K562 (cell line): ENCODE measurements at regions not wholly inside any gene's neighbourhood (a gene's known extent, or its start where the extent isn't known, plus 50 kb on each side); places are given as distances from the start of the nearest gene placed in this dataset.
"Not testable (repeated sequence)": the region's sequence is repeated elsewhere in the genome, so short reads cannot be mapped to it uniquely, and the experiment has no call there.

ENCODE experiments used
- ATAC-seq: fragments of 200-7000 bp; cut with Tn5 transposase; 3 replicates; pipeline ENCODE4 v1.9.1; 2020; ENCODE audit warnings: moderate library complexity
- BruUV-seq: library from RNA; stranded (reverse); fragments of 400-500 nt; replicated peaks from 2 replicates; lab custom pipeline; 2021; lab: Mats Ljungman, UMichigan
- CTCF ChIA-PET: fragments of 300-600 bp; formaldehyde crosslinking; extraction: SDS; loops from one replicate; lab custom pipeline; 2021; ENCODE audit warnings: low intra/inter-chr PET ratio; lab: Yijun Ruan, JAX
- POLR2A ChIA-PET: fragments of 300-600, 350-650 bp; sonication (Branson Sonifier 250); formaldehyde crosslinking; extraction: SDS; loops from one replicate; lab custom pipeline; 2021; ENCODE audit warnings: antibody characterized with exemption, inconsistent platforms; lab: Yijun Ruan, JAX
- DNase-seq, 4 experiments: peaks; one replicate each; pipeline versions ENCODE4 v3.0.0 to v3.0.0-alpha.2; 2011 to 2018; ENCODE audit warnings: low spot score in 3 of 4, mixed read lengths in 3 of 4; ENCODE audit errors: extremely low read depth in 1 of 4
- FAIRE-seq: peaks from 2 replicates; lab custom pipeline; 2011; peaks lifted over from hg19 to GRCh38; lab: Jason Lieb, UNC
- H2AFZ ChIP-seq: 2 replicates; pipeline ENCODE4 v1.6.0; 2011; ENCODE audit warnings: low read depth, low read length, control low read depth, inconsistent platforms
- H3K27ac ChIP-seq: fragments of 200-600 bp; 3 replicates; pipeline ENCODE4 v1.8.0; 2011; ENCODE audit warnings: low read depth, mild to moderate bottlenecking, control low read depth, inconsistent platforms, low read length, moderate library complexity, mixed read lengths; ENCODE audit errors: extremely low read depth
- H3K27me3 ChIP-seq, 2 experiments: fragments of 300-600 bp in 1 of 2; 2 replicates in 1 of 2; 3 replicates in 1 of 2; pipeline versions ENCODE4 v1.6.0 to v1.8.0; 2011; ENCODE audit warnings: inconsistent platforms in 2 of 2, low read length in 2 of 2, mild to moderate bottlenecking in 1 of 2, mixed read lengths in 1 of 2, moderate library complexity in 1 of 2; ENCODE audit not compliant: control insufficient read depth in 2 of 2, insufficient read depth in 2 of 2
- H3K36me3 ChIP-seq: fragments of 300-600 bp; 3 replicates; pipeline ENCODE4 v1.8.0; 2011; ENCODE audit warnings: mild to moderate bottlenecking, low read length, inconsistent platforms; ENCODE audit not compliant: control insufficient read depth, insufficient read depth
- H3K4me1 ChIP-seq, 2 experiments: fragments of 200-600 bp in 1 of 2; replicated peaks in 1 of 2; 2 replicates in 1 of 2; 3 replicates in 1 of 2; pipeline versions ENCODE4 v1.5.1 to v1.8.0; 2011; ENCODE audit warnings: inconsistent platforms in 2 of 2, low read length in 2 of 2, mild to moderate bottlenecking in 1 of 2, mixed read lengths in 1 of 2, moderate library complexity in 1 of 2; ENCODE audit not compliant: control insufficient read depth in 2 of 2, insufficient read depth in 2 of 2
- H3K4me2 ChIP-seq: 2 replicates; pipeline ENCODE4 v1.6.1; 2011; ENCODE audit warnings: low read length, control low read depth, inconsistent platforms, mixed read lengths; ENCODE audit not compliant: insufficient read depth
- H3K4me3 ChIP-seq: fragments of 200-600 bp; sonication (generic), shearing (Covaris generic); 2 replicates; pipeline ENCODE4 v1.5.1; 2016; ENCODE audit warnings: control low read depth, inconsistent platforms
- H3K79me2 ChIP-seq: fragments of 200-600 bp; 3 replicates; pipeline ENCODE4 v1.8.0; 2011; ENCODE audit warnings: low read length, inconsistent platforms; ENCODE audit not compliant: control insufficient read depth, insufficient read depth
- H3K9ac ChIP-seq, 2 experiments: 2 replicates each; pipeline versions ENCODE4 v1.6.0 to v1.6.1; 2011; ENCODE audit warnings: low read depth in 2 of 2, low read length in 2 of 2, control low read depth in 1 of 2, inconsistent platforms in 1 of 2, mild to moderate bottlenecking in 1 of 2, mixed read lengths in 1 of 2; ENCODE audit not compliant: insufficient read depth in 1 of 2
- H3K9me1 ChIP-seq: one replicate; pipeline ENCODE4 v1.6.0; 2011; ENCODE audit warnings: inconsistent platforms, mild to moderate bottlenecking, low read length, moderate library complexity; ENCODE audit not compliant: control insufficient read depth, insufficient read depth
- H3K9me3 ChIP-seq: replicated peaks from 2 replicates; pipeline ENCODE4 v1.5.1; 2011; ENCODE audit warnings: low read depth, low read length, inconsistent platforms; ENCODE audit not compliant: control insufficient read depth, insufficient read depth
- H4K20me1 ChIP-seq: replicated peaks from 2 replicates; pipeline ENCODE4 v1.6.1; 2011; ENCODE audit warnings: low read length, inconsistent platforms, mixed read lengths; ENCODE audit not compliant: control insufficient read depth, insufficient read depth
- C11orf30 ChIP-seq: fragments of 450-650 bp; IDR thresholded peaks from 2 replicates; pipeline ENCODE4 v1.6.1; 2016; ENCODE audit warnings: low read depth, mild to moderate bottlenecking
- ZNF316 ChIP-seq: fragments of 450-650 bp; IDR thresholded peaks from 2 replicates; pipeline ENCODE4 v1.6.1; 2016
- WGBS: fragments of 100-300 bp; shearing (Covaris generic); methylation state at CpG from one replicate; pipeline ENCODE4 v1.1.6; 2016; ENCODE audit warnings: low coverage, mixed read lengths; ENCODE audit not compliant: insufficient coverage; ENCODE audit errors: missing lambda C conversion rate; 5-methylcytosine and 5-hydroxymethylcytosine counted together
- in situ Hi-C: fragments of 300-500 bp; cut with MboI; formaldehyde crosslinking; loops from 4 replicates; pipeline ENCODE4 v1.15.0; 2018; ENCODE audit warnings: inconsistent platforms, mixed read lengths
- intact Hi-C: fragments of 100-400 bp; cut with micrococcal nuclease; formaldehyde crosslinking; loops from 2 replicates; pipeline ENCODE4 v1.14.2; 2022

DNA sequence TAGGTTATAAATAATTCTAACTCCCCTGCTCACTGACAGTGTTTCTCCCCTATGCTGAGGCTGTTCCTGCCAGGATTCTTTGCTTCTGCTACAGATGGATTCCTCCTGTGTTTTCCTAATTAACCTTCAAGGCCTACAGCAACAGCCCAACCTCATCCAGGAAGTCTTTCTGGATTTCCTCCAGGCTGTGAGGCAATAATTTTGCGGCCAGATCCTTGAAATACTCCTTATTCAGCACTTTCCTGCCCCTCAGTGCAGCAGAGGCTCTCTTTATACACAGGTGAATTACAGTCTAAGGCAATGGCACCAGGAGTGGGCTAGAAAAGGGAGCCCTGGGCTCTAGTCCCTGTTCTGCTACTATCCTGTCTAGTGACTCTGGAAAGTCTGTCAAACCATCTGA is 102.1 kb upstream of the PRSS12 start:
- H3K4me3 ChIP-seq, H3K9me3 ChIP-seq, H4K20me1 ChIP-seq, intact Hi-C loops, H2AFZ ChIP-seq, CTCF ChIA-PET, H3K4me2 ChIP-seq, DNase-seq, H3K9me1 ChIP-seq, H3K9ac ChIP-seq, FAIRE-seq, POLR2A ChIA-PET, H3K36me3 ChIP-seq, H3K27ac ChIP-seq, in situ Hi-C loops, BruUV-seq, H3K79me2 ChIP-seq, H3K27me3 ChIP-seq, ATAC-seq, H3K4me1 ChIP-seq: not testable (repeated sequence)
- TF ChIP-seq ZNF316 (peak; percentile 23; the same call in 1 of the 2 replicates), C11orf30 (peak; percentile 28; the same call in 1 of the 2 replicates)
- WGBS, result 0% methylated on average over 1 of the region's 1 CpG

DNA sequence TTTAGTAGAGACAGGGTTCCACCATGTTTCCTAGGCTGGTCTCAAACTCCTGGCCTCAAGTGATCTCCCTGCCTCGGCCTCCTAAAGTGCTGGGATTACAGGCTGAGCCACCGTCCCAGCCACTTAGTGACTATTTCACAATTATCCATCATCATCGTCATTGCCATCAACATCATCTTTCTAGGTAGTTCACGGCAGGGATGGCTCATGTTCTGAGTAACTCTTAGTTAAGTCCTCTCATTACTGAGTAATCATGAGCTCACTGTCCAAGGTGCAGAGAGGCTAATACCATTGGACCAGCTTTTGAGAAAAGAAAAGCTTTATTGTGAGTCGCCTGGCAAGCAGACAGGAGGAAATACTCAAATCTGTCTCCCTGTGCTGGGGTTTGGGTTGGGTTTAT is 108.6 kb upstream of the PRSS12 start:
- H3K9ac ChIP-seq, H3K4me1 ChIP-seq, POLR2A ChIA-PET, H3K9me3 ChIP-seq, in situ Hi-C loops, ATAC-seq, H3K27ac ChIP-seq, intact Hi-C loops, H3K4me3 ChIP-seq, DNase-seq, CTCF ChIA-PET, BruUV-seq, H2AFZ ChIP-seq, H3K36me3 ChIP-seq, H3K9me1 ChIP-seq, H3K4me2 ChIP-seq, FAIRE-seq, H3K27me3 ChIP-seq, H3K79me2 ChIP-seq, H4K20me1 ChIP-seq: not testable (repeated sequence)
- WGBS, result 2% methylated on average over 5 of the region's 5 CpGs

DNA sequence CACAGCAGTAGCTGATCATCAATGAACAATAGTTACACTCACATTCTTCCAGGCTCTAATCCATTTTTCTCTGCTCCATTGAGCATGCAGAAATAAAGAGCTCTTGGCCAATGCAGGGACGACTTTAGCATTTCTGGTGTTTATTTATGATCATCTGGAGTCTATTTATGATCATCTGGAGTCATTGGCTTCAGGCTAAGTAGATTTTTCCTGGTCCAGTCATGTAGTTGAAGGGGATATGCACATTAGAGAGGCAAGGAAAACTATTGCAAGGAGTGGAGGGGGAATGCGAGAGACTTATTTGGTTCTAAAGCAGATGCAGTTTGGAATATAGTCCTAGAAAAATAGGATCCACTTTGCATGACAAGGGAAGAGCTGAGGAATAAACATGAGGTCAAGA is 113.0 kb upstream of the PRSS12 start:
- DNase-seq, intact Hi-C loops, FAIRE-seq, H3K79me2 ChIP-seq, H3K27ac ChIP-seq, CTCF ChIA-PET, H2AFZ ChIP-seq, H3K4me3 ChIP-seq, H3K9me3 ChIP-seq, H3K27me3 ChIP-seq, BruUV-seq, H4K20me1 ChIP-seq, H3K9me1 ChIP-seq, in situ Hi-C loops, H3K4me2 ChIP-seq, H3K36me3 ChIP-seq, H3K9ac ChIP-seq, H3K4me1 ChIP-seq, ATAC-seq: not testable (repeated sequence)
- 0% methylated on average over 2 of the region's 2 CpGs for WGBS
- POLR2A ChIA-PET, result interaction anchor here (0.7 kb wide), 1 partner anchor 1765 kb away, joined by 5 read pairs; no protein-coding TSS in a partner anchor

DNA sequence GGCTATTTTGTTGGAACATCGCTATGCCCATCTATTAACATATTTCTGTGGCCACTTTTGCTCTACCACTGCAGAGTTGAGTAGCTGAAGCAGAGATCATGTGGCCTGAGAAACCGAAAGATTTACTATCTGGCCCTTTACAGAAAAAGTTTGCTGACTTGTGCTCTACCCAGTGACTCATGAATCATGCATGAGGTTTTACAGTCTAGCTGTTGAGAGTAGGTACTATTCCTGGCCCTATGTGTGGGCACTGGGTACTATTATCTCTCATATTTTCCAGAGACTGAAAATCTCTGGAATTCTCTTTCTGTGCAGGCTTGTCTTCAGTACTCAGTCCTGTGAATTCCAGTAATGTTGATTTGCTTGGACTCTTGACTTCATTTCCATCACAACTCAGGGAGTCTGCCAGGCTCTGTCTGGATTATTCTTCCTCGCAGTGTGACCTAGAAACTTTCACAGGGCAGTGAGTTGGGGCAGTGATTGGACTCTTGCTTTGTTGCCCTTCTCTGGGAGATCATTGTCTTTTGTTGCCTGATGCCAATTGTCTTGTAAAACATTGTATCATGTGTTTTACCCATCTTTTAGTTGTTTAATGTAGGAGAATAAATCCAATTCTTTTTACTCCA is 121.3 kb upstream of the PRSS12 start:
- H3K27me3 ChIP-seq, H3K9ac ChIP-seq, H4K20me1 ChIP-seq, BruUV-seq, H3K36me3 ChIP-seq, DNase-seq, in situ Hi-C loops, H3K4me2 ChIP-seq, H3K9me1 ChIP-seq, H3K4me3 ChIP-seq, H3K79me2 ChIP-seq, CTCF ChIA-PET, POLR2A ChIA-PET, ATAC-seq, H3K27ac ChIP-seq, H3K4me1 ChIP-seq, H3K9me3 ChIP-seq, intact Hi-C loops, H2AFZ ChIP-seq: not testable (repeated sequence)
- WGBS, result 0% methylated on average over 3 of the region's 3 CpGs
- FAIRE-seq, result peak; percentile 15
